ENCODE measurements at regions not wholly inside any gene's neighbourhood (a gene's known extent, or its start where the extent isn't known, plus 50 kb on each side); places are given as distances from the start of the nearest gene placed in this dataset.

DNA sequence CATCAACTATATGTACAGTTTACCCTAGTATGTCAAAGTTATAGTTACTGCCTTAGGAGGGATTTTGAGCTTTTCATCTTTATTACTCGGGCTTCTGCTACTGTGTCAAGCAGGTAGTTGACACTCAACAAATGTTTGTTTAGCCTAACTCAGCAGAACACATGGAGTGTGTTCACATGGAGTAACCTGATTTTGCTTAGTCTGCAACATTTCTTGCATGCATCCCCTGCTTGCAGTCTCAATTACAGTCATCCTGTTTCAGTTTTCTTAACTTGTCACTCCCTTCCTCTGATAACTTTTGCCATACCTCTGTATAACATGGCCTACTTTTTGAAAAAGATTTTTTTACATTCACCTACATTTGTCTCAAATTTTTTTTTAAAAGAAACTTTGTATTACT, 135.5 kb downstream of the NMUR2 start:
- DNase-seq = no peak

DNA sequence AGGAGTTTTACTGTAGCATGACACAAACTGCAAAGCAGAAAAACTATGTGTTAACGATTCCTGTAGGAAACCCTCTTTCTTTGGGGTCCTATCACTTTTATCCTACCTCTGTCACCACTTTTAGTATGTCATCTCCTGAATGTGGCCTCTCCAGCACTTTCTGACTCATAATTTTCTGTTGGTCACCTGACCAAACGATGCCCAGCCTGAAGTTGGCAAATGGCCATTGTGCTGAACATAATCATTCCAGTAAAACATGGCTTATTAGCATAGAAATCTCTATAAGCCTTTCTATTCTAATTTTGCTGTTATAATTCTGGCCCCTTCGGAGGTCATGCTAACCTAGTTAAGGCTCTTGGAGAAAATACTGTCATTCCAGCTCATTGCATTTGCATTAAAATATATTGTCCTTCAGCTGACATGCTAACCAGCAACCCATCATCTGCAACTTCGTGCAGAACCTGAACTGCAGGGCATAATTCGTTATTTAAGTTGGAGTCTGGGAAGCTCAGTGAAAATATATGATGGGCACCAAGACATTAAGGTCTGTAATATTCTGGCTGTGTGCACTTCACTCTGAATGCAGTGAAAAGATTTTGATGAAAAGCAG, 140.3 kb downstream of the NMUR2 start:
- no peak for DNase-seq

DNA sequence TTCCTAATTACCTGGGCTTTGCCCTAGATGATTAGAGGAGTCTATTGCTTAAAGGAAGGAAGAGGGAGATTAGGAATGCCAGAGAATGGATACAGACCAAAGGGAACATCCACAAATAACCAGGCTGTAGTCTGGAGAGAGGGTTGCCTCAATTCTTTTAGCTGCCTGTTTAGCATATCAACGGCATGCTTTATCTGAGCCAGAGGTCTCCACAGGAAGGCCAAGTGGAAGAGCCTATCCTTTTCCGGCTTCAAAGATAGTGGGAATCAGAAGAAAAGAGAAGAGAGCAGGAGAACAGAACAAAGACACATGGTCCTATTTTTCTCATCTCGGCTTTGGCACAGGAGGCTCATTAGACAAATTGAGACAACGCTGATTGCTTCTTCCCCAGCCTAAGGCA, 142.4 kb downstream of the NMUR2 start:
- no peak for DNase-seq

DNA sequence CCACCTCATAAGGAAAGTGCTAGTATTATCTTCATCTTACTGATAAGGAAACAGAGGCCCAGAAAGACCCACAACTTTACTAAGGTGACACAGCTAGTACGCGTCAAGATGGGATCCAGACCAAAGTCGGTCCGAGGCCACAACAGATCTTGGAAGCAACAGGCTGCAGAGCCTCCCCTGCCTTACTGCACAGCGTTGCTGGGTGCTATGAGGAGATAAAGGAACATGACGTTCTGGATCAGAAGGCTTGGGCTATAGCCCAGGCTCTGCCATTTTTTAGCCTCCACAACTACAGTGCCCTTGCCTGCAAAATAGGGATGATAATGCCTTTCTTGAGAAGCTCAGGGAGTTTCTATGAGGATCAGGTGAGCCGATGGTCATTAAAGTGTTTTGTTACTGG, 144.1 kb downstream of the NMUR2 start:
- DNase-seq = no peak

DNA sequence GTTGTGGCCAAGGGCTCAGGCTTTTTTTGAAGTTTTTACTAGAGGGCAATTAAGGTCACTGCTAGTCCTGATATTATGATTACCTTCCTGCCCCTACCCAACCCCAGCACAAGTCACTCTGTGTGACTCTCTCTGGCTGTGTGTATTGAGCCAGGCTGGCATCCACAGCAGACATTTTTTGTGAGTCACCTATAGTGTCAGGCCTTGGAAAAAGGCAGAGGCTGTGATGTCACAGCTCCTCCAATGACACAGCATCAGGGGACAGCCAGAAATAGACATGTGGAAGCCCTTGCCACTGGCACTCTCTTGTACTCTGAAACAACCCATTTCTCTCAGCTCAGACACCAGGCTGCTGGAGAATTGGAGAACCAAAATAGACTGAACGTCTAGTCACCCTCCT, 145.4 kb downstream of the NMUR2 start:
- no peak for DNase-seq

DNA sequence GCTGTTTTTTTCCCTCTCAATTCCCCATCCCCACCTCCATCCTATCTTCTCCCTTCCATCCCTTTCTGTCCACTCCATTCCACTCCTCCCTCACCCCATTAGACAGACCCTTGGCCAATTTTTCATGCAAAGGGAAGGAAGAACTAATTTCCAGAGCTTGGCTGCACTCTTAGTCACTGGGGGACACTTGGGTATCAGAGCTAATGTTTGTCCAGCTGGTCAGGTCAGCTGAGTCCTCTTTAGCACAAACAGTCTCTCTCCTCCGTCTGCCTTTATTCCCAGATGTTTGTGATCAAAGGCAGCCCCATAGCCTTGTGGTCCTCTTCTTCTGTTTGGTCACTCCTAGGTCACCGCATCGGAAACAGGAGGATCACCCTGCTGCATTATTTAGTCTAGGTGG, 148.5 kb downstream of the NMUR2 start:
- DNase-seq = no peak

DNA sequence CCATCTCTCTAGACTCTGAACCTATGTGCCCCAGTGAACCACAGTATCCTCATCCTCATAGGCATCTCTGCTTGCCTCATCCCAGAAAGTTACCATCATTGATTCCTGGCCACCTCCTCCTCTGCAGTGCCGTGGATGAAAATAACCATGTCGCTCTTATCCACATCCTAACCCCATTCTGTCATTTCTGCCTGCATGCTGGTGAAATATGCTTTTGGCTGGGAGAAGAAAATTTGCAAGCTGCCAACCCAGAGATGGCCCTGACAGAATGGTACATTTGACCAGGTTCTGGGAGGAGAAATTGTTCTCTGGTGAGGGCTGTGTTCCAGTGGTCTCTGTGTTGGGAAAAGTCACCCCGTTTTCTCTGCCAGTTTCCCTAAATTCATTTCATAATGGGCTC, 149.7 kb downstream of the NMUR2 start:
- no peak for DNase-seq

DNA sequence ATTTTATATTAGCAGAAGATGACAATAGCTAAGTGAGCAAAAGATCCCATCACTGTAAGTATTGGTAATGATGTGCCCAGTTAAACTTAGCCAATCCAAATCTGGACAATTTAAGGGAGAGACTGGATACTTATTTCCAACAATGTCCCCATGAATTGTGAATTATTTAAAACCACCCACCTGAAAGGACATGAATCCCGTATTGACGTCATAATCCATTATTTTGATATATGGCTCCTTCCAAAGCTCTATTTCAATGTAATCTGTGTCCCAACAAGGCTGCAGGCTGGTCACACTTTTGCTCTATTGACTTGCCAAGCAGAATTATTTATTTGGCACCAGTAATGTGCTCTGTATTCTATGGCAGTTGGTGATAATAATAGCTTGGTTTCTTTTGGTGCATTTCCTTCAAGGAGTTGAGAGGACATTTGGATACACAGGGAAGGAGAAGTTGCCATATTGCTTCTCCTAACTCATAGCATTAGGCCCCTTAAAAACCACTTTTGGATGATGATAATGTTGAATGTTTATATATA, 157.2 kb downstream of the NMUR2 start:
- no peak for DNase-seq

DNA sequence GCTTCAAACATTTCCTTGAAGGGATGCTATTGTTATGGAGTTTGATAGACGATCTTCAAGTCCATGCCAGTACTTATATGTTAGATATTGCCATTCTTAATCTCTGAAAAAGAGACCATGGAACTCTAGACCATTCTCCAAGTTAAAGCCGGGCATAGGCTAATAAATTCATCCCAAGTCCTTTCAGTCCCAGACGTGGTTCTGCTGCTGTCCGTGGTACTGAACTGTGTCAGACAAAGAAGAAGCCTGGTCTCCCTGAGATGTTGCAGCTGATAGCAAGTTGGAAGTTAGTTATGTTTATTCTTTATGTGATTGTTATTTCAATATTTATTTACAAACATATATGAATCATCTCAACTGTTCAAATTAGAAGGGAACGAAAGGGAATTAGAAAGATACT, 158.7 kb downstream of the NMUR2 start:
- DNase-seq = no peak

DNA sequence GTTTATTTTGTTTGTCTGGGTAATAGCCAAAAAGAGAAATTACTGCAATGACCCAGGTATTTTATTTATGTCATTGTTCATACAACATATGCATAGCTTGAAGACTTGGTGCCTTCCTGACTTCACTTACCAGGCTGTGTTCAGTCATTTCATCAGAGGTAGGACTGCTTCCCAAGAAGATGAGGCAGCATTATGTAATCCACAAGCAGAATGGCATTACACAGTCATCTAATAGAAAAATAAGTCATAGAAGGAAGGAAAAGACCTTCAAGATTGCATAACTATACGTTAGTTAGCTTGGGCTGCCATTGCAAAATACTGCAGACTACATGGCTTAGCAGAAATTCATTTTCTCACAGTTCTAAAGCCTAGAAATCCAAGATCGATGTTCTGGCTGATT, 167.5 kb downstream of the NMUR2 start:
- DNase-seq = no peak

DNA sequence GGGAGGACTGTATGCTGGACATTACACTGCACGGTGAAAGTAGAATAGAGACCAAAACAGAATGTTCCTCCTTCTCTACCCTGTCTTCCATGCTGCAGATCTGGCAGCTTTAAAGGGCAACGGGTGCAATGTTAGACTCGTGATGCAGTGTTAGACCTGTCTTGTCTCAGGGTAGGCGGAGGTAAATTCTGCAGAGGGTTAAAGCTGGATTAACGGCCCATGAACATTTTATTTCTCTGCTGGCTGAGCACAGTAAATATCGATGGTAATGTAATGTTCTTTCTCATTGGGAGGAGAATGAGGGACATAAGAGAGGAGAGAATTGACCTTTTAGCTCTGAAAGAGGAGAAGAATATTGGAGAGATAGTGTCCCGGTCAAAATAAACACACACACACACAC, 178.9 kb downstream of the NMUR2 start:
- no peak for DNase-seq

DNA sequence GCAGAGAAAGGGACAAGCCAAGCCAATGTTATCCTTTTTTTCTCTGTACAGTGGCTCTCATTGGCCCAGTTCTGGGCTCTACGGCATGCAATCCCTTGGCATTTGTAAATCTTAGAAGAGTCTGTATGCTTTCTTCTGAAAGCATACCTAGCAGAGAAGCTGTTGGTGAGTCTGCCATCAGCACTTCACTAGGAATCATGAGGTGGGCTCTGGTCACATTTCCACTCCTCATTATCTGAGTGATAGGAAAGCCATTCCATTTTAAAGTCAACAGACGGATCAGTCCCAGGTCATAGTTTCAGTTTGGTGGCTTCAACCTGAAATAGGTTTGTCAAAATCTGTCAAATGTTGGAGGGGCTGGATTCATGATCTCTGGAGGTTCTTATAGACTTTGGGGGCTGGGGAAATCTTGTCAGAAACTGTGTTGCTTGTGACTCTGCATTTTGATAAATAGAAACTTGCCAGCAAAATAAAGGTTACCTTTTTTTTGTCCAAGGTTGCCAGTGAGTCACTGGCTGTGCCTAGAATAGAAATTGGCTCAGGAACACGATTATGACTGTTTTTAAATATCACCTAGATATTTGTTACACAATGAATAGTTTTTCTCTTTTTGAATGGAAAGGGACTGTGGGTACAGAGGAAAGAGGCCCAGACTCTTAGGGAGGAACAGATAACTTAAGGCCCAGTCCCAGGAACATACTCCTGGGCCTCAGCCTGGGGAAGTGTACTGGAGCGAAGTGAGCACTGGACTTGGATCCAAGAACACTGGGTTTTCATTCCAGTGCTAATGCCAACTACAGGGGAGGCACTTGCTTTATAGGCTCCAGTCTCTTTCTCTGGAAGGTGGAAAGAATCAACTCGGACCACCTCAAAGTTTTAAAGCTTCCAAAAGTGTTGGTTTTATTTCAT, 183.1 kb downstream of the NMUR2 start:
- no peak for DNase-seq

DNA sequence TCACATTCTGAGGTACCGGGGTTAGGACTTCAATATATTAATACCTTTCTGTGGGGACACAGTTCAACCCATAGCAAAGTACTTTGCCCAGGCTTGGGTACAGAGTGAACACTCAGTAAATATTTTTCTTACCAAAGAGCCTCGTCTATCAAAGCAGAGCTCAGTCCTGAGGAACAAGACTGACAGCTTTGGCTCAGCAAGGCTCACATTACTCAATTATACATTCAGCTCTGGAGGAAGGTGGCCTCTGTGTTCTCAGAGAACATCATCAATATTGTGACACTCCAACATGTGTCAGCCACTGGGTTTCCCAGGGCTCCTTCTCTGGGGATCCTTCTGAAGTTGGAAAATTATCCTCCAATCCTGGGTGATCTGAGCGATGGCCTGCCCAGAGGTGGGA, 186.4 kb downstream of the NMUR2 start:
- no peak for DNase-seq

DNA sequence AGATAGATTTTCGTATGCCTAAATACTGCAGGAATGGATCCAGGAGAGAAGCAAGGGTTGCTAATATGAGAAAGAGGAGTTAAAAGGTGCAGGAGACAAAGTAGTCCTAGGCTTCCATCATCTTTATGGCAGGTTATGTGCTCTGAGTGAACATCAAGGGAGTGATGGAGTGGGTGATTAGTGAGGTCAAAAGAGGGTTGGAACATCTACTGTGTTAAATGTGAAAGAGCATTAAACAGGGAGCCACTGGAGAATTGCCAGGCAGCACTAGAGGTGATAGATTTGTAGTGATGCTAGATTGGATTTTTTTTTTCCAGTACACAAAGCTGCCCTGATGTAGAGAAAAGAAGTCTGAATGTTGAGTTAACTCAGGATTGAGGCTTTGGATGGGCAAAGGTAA, 199.3 kb downstream of the NMUR2 start:
- no peak for DNase-seq

DNA sequence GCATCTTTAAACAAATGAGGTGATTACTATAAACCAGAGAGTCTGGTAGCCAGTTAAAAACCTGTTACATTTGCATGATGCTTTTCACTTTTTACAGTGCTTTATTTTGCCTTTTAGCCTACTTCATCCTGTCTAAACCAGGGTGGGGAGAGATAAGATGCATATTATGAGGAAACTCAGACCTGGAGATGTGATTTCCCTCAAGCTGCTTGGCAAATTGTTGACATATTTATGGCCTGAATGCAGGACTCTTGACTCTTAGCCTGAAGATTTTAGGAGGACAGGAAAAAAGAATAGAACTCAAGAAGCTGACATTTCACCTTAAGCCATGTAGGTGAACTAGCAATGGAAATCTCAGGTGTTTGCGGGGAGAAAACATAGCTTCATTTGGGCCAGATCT, 202.8 kb downstream of the NMUR2 start:
- no peak for DNase-seq

DNA sequence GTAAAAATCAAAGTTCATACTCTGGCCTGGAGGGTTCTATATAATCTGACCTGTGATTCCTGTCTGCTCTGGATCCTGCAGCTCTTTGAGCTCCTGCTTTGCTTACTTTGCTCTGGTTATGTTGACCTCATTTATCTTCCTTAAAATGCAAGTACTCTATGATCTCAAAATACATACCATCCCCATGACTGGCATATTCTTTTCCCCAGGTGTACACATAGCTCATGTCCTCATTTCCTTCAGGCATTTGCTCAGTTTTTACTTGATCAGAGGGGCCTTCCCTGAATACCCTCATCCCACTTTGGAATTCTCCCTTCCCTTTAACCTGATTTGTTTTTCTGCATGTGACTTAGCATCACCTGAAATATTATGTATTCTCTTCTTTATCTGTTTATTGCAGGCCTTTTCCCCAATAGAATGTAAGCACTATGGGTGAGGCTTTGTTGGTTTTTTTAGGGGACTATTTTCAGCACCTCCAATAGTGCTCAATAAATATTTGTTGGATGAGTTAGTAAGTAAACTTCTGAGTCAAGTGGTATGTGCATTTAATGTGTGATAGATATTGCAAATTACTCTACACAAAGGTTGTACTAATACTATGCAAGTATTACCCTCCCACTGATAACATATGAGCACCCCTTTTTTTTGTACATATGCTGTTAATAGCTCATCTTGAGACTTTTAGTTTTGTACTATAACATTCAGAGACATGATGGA, 211.5 kb downstream of the NMUR2 start:
- no peak for DNase-seq

DNA sequence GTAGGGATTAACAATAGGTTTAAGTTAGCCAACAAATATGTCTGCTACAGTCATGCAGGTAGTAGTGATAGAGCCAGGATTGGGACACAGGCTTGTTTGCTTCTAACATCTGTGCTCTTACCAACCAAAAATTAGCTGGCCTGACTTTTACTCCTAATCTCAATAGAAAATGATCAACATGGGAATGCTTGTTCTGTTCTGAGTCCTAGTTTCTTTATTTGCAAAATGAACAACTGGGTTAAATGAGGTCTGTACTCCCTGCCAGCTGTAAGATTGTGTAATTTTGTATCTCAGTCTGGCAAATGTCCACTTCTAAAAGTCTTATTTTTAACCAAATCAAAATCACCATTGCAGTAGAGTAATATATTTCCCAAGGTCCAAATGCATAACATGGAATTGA, 216.8 kb downstream of the NMUR2 start:
- no peak for DNase-seq

DNA sequence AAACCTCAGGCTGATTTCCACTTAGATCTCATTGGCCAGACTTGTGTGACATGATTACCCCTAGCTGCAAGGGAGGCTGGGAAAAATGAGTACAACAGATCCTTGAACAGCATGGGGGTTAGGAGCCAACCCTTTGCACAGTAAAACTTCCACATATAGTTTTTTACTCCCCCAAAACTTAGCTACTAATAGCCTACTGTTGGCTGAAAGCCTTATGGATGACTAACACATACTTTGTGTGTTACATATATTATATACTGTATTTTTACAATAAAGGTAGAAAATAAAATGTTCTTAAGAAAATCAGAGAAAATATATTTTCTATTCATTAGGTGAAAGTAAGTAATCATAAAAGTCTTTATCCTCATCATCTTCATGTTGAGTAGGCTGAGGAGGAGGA, 217.4 kb downstream of the NMUR2 start:
- DNase-seq = no peak

DNA sequence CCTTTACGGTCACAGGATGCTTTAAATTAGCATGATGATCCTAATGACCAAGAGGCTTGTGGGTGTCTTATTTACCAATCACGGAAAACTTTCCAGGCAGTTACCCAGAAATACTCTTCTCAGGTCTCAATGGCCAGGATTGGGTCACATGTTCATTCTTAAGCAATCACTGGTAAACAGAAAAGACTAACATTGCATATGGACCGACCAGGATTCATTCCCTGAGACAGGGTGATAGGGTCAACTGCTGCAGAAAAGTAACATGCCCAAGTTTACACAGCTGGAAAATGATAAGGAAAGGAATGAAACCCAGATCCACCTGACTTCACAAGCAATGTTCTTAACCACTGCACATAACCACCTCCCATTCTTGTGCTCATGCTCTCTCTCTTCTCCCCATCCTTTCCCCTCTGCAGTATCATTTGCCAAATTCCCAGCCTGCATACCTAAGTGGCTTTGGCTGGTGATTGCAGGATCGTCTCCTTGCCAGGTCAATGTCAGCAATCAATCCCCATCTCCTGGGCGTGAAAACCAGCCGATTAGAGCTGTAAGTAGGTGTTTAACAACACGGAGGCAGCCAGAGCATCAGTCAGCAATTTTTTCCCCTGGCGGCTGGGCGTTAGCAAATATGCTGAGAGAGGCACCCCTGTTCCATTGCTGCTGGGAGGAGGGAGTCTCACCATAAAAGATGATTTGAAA, 219.4 kb downstream of the NMUR2 start:
- DNase-seq = no peak

DNA sequence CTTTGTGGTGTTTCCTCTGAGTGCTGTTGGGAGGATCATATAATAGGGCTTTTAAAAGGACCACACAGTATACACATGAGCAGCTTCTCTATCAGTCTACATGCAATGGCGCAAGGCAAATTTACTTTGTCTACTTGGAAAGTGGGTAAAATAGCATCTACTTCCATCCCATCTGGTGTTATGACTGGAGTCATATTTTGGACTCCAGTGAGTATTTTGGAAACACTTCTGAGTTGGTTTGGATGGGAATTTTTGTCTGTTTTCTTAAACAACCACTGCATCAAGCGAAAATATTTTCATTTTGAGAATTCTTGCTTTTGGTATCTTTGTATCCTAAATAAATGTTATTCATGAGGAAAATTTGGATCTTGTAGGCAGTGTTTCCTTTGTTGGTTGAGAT, 220.8 kb downstream of the NMUR2 start:
- no peak for DNase-seq

DNA sequence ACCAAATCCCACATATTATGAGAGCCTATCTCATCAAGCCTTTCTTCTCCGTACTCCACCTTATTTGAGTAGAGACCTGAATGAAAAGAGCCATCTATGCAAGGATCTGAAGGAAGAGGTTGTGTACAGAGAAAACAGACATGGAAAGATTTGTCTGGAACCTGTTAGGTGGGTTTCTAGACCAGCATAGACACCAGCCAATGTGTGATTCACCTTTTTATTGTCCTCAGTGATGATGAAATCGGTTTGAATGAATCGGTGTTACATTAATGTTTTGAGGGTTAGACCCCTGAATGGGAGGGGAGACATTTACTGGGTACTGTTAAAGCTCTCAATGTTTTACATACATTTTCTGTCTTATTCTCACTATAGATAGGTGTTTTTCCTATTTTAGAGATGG, 223.6 kb downstream of the NMUR2 start:
- no peak for DNase-seq

DNA sequence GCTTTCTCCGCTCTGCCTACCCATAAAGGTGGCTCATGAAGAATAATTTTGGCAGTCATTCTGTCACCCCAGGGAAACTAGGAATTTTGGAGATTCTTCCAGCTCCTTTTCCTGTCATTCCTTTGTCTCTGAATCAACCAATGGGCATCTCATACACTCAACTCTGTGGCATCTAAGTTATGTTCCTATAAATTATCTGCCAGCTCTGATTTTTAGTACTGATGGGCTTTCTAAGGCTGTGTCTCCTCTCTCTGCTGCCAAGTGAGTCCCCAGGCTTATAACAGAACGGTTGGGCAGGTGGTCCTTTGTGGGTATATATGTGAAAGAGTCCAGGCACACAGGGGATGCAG, 226.8 kb downstream of the NMUR2 start:
- no peak for DNase-seq

DNA sequence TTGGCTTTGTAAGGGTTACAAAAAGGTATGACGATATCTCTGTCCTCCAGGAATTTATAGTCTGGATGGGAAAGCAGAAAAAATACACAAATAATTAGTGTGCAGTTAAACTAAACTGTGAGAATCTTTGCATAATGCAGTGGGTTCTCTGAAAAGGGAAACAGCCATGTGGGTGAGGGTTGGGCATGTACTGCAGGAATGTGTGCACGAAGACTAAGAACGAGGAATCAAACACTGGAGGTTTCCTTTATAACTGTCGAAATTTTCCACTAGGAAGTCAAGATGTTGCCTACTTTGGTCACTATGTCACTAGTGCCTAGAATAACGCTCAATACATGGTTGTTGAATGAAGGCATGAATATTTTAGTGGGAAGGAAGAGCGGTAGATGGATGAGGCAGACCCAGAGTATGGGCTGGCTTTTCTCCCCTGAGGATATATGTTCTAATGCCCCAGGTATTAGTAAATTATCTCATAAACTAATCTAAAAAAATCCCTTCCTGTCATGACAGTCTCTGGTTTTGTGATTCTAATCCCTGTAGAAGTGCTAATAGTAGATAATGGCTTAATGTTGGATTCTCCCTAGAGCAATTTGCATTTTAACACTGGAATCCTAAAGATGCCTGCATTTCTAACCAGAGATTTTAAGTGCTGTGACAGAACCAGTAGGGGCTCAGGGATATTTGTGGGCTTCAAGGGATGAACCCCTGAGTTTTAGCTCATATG, 227.3 kb downstream of the NMUR2 start:
- DNase-seq = no peak
